Tibial artery (tissue), 4 donors: ENCODE measurements at regions not wholly inside any gene's neighbourhood (a gene's known extent, or its start where the extent isn't known, plus 50 kb on each side); places are given as distances from the start of the nearest gene placed in this dataset.
A peak's percentile ranks its signal among the peaks of the same experiment; 100 is the strongest.

Experiments used
- DNase-seq, 2 donors: peaks; one replicate each; pipeline ENCODE4 v3.0.0-alpha.2; 2019
- H3K27ac ChIP-seq, 2 donors: fragments of 200-600 bp; sonication (generic) in 1 of 2; 1 replicate in 1 of 2; 2 replicates in 1 of 2; pipeline ENCODE4 v1.5.1; 2018 to 2019; ENCODE audit warnings: mild to moderate bottlenecking in 1 of 2
- H3K27me3 ChIP-seq, 2 donors: fragments of 200-600 bp; sonication (generic) in 1 of 2; one replicate each; pipeline versions ENCODE4 v1.5.1 to v1.6.0; 2016 to 2019
- H3K36me3 ChIP-seq, 3 donors: fragments of 200-600 bp; sonication (generic) in 2 of 3; one replicate each; pipeline ENCODE4 v1.5.1; 2016 to 2019; ENCODE audit warnings: mild to moderate bottlenecking in 2 of 3
- H3K4me1 ChIP-seq, 4 donors: fragments of 200-600 bp; sonication (generic) in 2 of 4; 1 replicate in 3 of 4; 2 replicates in 1 of 4; pipeline ENCODE4 v1.5.1; 2016 to 2019
- H3K4me3 ChIP-seq, 2 donors: fragments of 200-600 bp; sonication (generic) in 1 of 2; 1 replicate in 1 of 2; 2 replicates in 1 of 2; pipeline ENCODE4 v1.5.1; 2018 to 2019; ENCODE audit warnings: mild to moderate bottlenecking in 2 of 2
- H3K9me3 ChIP-seq, 3 donors: fragments of 200-600 bp; sonication (generic) in 1 of 3; one replicate each; pipeline ENCODE4 v1.5.1; 2016 to 2019
- CTCF ChIP-seq, 2 experiments: fragments of 200-600 bp in 1 of 2; fragments of 450-650 bp in 1 of 2; IDR thresholded peaks; one replicate each; pipeline ENCODE4 v1.5.1; 2017 to 2019; ENCODE audit warnings: antibody characterized with exemption in 2 of 2, mild to moderate bottlenecking in 1 of 2, moderate library complexity in 1 of 2
- intact Hi-C: fragments of 100-400 bp; cut with DNase I; formaldehyde crosslinking; loops from one replicate; pipeline ENCODE4 v1.15.0; 2023; ENCODE audit warnings: low total_unique reads

DNA sequence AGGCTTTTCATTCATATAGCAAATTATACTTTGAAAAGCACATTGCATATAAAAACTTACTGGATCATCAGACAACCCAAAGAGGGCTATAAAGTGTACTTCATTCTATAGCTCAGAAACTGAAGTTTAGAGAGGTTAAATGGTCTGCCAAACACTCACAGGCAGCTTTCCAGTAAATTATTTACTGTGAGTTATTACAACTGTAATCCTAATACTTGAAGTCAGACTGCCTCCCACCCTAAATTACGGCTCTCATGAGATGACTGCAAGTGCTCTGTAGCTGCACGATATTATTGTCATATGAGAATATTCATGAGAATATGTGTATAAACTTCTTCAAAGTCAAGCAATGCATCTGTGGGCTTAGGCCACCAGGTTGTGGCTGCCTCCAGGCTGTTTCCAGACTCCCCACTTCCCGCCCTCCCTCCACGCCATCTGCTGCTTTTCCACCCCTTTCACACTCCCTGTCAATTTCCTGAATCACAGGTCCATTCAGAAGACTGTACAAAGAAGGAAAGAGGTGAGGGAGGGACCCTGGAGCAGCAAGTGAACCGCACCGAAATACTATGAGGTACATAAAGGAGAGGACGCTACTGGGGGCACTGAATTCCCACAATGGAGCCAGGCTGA, 111.1 kb upstream of the SPOPL start:
- no peak for TF ChIP-seq CTCF (IDR thresholded peaks at IDR 0.05)
- Histone ChIP-seq H3K27ac (no peak overlapping the region), H3K4me1 (peaks cover 0 to 2% (median under 1%) of the 10 kb centered on the region in 4 donors), H3K4me3 (no peak overlapping the region), H3K27me3 (no peaks in the 10 kb centered on the region), H3K36me3 (no peaks in the 10 kb centered on the region), H3K9me3 (no peaks in the 10 kb centered on the region)
- DNase-seq, result no peak
- intact Hi-C loops, result no loop called here

DNA sequence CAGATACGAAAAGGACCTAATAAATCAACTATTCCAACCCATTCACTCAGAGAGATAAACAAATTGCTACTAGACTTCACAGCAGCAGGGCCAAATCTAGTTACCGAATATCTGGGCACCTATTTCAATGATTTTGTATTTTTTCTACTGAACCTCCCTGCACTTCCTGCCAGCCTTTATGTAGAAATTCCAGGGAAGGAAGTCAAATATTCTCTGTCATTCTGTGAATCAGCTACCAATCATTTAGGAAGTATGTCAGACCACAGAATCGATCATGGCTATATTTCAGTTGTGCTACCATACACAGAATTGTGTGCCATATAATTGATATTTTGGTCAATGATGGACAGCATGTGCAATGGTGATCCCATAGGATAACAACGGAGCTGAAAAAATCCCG, 109.6 kb upstream of the SPOPL start:
- no peak overlapping the region for H3K4me3 ChIP-seq
- H3K27ac ChIP-seq, result no peak overlapping the region
- intact Hi-C loops, result no loop called here
- no peak for TF ChIP-seq CTCF (IDR thresholded peaks at IDR 0.05)
- peaks cover 0 to 13% (median 5%) of the 10 kb centered on the region in 4 donors for H3K4me1 ChIP-seq
- no peaks in the 10 kb centered on the region for H3K27me3 ChIP-seq
- no peaks in the 10 kb centered on the region for H3K36me3 ChIP-seq
- no peak for DNase-seq
- no peaks in the 10 kb centered on the region for H3K9me3 ChIP-seq

- Histone ChIP-seq H3K36me3 (no peaks in the 10 kb centered on the region), H3K4me1 (peaks cover 0 to 13% (median 5%) of the 10 kb centered on the region in 4 donors), H3K9me3 (no peaks in the 10 kb centered on the region), H3K27ac (peak overlapping the region in 1 of 2 donors; percentile 37), H3K27me3 (no peaks in the 10 kb centered on the region), H3K4me3 (no peak overlapping the region)
- TF ChIP-seq CTCF (IDR thresholded peaks at IDR 0.05), result no peak
- peak; percentile 64 to 77 for DNase-seq
- intact Hi-C loops, result no loop called here
Measured at GRCh38 chr2:138395565-138396306, 105.8 kb upstream of the SPOPL start.

- Histone ChIP-seq H3K4me3 (no peak overlapping the region), H3K4me1 (peaks cover 0 to 13% (median 5%) of the 10 kb centered on the region in 4 donors), H3K9me3 (peaks cover 0 to 7% (median 0%) of the 10 kb centered on the region in 3 donors), H3K27ac (no peak overlapping the region), H3K36me3 (no peaks in the 10 kb centered on the region), H3K27me3 (no peaks in the 10 kb centered on the region)
- intact Hi-C loops, result no loop called here
- no peak for TF ChIP-seq CTCF (IDR thresholded peaks at IDR 0.05)
- DNase-seq, result no peak
Measured at GRCh38 chr2:138396843-138397242, 104.7 kb upstream of the SPOPL start.

DNA sequence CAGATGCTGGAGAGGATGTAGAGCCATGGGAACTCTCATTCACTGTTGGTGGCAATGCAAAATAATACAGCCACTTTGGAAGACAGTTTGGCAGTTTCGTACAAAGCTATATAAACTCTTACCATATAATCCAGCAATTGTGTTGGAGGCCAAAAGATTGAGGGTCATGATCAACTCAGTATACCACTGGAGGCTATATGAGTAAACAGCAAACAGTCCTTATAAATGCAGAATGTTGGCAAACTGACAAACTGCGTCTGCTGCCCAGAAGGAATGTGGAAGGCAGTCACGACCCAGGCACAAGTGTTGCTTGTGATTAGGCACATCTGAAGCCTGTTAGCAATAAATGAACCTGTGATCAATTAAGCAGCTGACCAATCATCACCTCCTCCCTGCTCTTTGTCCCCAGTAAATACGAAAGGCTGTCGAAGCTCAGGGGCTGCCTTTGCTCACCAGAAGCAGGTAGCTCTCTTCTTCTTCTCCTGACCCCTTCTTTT, 98.1 kb upstream of the SPOPL start:
- no peak for TF ChIP-seq CTCF (IDR thresholded peaks at IDR 0.05)

More for the DNA sequence above, 98.1 kb upstream of the SPOPL start:
- no peak for DNase-seq
- intact Hi-C loops, result no loop called here
- no peak overlapping the region for H3K4me3 ChIP-seq
- H3K27ac ChIP-seq, result no peak overlapping the region
- H3K4me1 ChIP-seq, result no peaks in the 10 kb centered on the region
- H3K36me3 ChIP-seq, result no peaks in the 10 kb centered on the region
- H3K9me3 ChIP-seq, result peaks cover 0 to 7% (median 0%) of the 10 kb centered on the region in 3 donors
- no peaks in the 10 kb centered on the region for H3K27me3 ChIP-seq
